Vagina (tissue), 2 donors: ENCODE measurements at regions not wholly inside any gene's neighbourhood (a gene's known extent, or its start where the extent isn't known, plus 50 kb on each side); places are given as distances from the start of the nearest gene placed in this dataset.

Source experiments
- POLR2A ChIP-seq, 2 donors: fragments of 450-650 bp; IDR thresholded peaks; one replicate each; pipeline ENCODE4 v1.6.1; 2017; ENCODE audit warnings: antibody characterized with exemption in 2 of 2, mild to moderate bottlenecking in 2 of 2, moderate library complexity in 2 of 2
- POLR2AphosphoS5 ChIP-seq, 2 donors: sonication (generic); formaldehyde crosslinking; IDR thresholded peaks; one replicate each; pipeline ENCODE4 v1.9.0; 2017; ENCODE audit warnings: antibody characterized with exemption in 2 of 2, mild to moderate bottlenecking in 2 of 2, low read depth in 1 of 2; ENCODE audit not compliant: insufficient read depth in 1 of 2

DNA sequence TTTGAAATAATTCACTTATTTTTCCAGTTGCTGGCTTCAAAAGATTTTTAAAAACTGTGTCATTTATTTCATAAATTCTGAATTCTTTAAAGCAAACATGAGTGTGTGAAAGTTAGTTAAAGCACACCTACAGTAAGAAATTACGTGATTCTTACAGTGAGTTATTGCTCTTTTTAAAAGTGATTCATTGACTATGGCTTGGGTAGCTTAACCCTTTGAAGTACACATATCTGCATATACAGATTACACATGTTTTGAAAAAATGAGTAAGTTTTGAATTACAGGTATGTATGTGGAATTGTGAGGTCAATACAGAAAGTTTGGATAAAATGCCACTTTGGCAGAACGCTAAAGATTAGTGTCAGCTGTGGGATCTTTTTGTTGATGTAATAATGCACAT, 64.5 kb upstream of the MBNL1 start:
- TF ChIP-seq POLR2A (IDR thresholded peaks at IDR 0.05) (no peak), POLR2AphosphoS5 (IDR thresholded peaks at IDR 0.05; ENCODE audit: insufficient read depth in 1 of 2, low read depth in 1 of 2) (no peak)
